ENCODE measurements at regions not wholly inside any gene's neighbourhood (a gene's known extent, or its start where the extent isn't known, plus 50 kb on each side); places are given as distances from the start of the nearest gene placed in this dataset.

- no peak for TF ChIP-seq BRCA1 (IDR thresholded peaks at IDR 0.05; ENCODE audit: low read depth, low read length)
- no peak for TF ChIP-seq JUND (IDR thresholded peaks at IDR 0.05; ENCODE audit: low read length)
Observed at GRCh38 chr17:74053712-74054078, 149.8 kb upstream of the RPL38 start.
